Breast epithelium (tissue), 3 donors: ENCODE measurements at regions not wholly inside any gene's neighbourhood (a gene's known extent, or its start where the extent isn't known, plus 50 kb on each side); places are given as distances from the start of the nearest gene placed in this dataset.

ENCODE experiments used
- POLR2A ChIP-seq: fragments of 450-650 bp; IDR thresholded peaks from one replicate; pipeline ENCODE4 v1.6.1; 2016; ENCODE audit warnings: antibody characterized with exemption, mild to moderate bottlenecking, moderate library complexity
- TF ChIP-seq, protein P1 (sequence below), 3 donors: fragments of 450-650 bp; IDR thresholded peaks; one replicate each; pipeline ENCODE4 v1.5.1; 2016 to 2017; ENCODE audit warnings: antibody characterized with exemption in 3 of 3, mild to moderate bottlenecking in 3 of 3, moderate library complexity in 3 of 3

DNA sequence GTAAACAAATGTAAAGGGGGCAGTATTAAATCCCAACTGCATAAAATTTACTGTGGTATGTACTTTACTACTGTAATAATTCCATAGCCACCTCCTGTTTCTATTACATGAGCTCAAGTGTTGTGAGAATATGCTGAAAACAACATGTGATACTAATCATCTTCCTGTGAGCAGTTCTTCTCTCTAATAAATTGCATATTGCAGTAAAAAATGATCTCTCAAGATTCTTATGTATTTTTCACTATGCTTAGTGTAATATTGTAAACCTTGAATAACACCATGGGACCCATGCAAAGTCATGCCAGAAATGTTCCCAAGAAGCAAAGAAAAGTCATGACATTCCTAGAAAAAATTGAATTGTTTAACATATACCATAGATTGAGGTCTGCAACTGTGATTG lies 133.0 kb upstream of the ATXN1 start:
- no peak for TF ChIP-seq POLR2A
- TF ChIP-seq, protein P1, sequence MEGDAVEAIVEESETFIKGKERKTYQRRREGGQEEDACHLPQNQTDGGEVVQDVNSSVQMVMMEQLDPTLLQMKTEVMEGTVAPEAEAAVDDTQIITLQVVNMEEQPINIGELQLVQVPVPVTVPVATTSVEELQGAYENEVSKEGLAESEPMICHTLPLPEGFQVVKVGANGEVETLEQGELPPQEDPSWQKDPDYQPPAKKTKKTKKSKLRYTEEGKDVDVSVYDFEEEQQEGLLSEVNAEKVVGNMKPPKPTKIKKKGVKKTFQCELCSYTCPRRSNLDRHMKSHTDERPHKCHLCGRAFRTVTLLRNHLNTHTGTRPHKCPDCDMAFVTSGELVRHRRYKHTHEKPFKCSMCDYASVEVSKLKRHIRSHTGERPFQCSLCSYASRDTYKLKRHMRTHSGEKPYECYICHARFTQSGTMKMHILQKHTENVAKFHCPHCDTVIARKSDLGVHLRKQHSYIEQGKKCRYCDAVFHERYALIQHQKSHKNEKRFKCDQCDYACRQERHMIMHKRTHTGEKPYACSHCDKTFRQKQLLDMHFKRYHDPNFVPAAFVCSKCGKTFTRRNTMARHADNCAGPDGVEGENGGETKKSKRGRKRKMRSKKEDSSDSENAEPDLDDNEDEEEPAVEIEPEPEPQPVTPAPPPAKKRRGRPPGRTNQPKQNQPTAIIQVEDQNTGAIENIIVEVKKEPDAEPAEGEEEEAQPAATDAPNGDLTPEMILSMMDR (IDR thresholded peaks at IDR 0.05) = no peak
